ENCODE measurements at regions not wholly inside any gene's neighbourhood (a gene's known extent, or its start where the extent isn't known, plus 50 kb on each side); places are given as distances from the start of the nearest gene placed in this dataset.

GRCh38 chrX:7216981-7217587, 69.1 kb upstream of the PUDP start:
- no peaks in the 10 kb centered on the region for H3K36me3 ChIP-seq
- no peaks in the 10 kb centered on the region for H3K9me3 ChIP-seq (ENCODE audit: severe bottlenecking)
- TF ChIP-seq CTCF (IDR thresholded peaks at IDR 0.05; ENCODE audit: low read depth, low read length), result no peak
- peak; percentile 85 for DNase-seq
- no peak overlapping the region for H3K4me3 ChIP-seq (ENCODE audit: low read depth, low read length)
- peak overlapping the region; percentile 51 for H3K27ac ChIP-seq
- H3K27me3 ChIP-seq (ENCODE audit: insufficient read depth, low read depth, severe bottlenecking), result no peaks in the 10 kb centered on the region

GRCh38 chrX:7215842-7216241, 67.9 kb upstream of the PUDP start:
- no peak overlapping the region for H3K27ac ChIP-seq
- no peaks in the 10 kb centered on the region for H3K27me3 ChIP-seq (ENCODE audit: insufficient read depth, low read depth, severe bottlenecking)
- DNase-seq, result no peak
- H3K4me3 ChIP-seq (ENCODE audit: low read depth, low read length), result no peak overlapping the region
- no peaks in the 10 kb centered on the region for H3K36me3 ChIP-seq
- no peaks in the 10 kb centered on the region for H3K9me3 ChIP-seq (ENCODE audit: severe bottlenecking)
- no peak for TF ChIP-seq CTCF (IDR thresholded peaks at IDR 0.05; ENCODE audit: low read depth, low read length)

- no peak for TF ChIP-seq CTCF (IDR thresholded peaks at IDR 0.05; ENCODE audit: low read depth, low read length)
- Histone ChIP-seq H3K4me3 (ENCODE audit: low read depth, low read length) (no peak overlapping the region), H3K27me3 (ENCODE audit: insufficient read depth, low read depth, severe bottlenecking) (no peaks in the 10 kb centered on the region), H3K27ac (no peak overlapping the region), H3K9me3 (ENCODE audit: severe bottlenecking) (peaks cover 3% of the 10 kb centered on the region), H3K36me3 (no peaks in the 10 kb centered on the region)
- no peak for DNase-seq
These were observed 66.3 kb upstream of the PUDP start for GRCh38 chrX:7214251-7214650.

- Histone ChIP-seq H3K4me3 (ENCODE audit: low read depth, low read length) (no peak overlapping the region), H3K9me3 (ENCODE audit: severe bottlenecking) (peaks cover 3% of the 10 kb centered on the region), H3K27ac (no peak overlapping the region), H3K27me3 (ENCODE audit: insufficient read depth, low read depth, severe bottlenecking) (no peaks in the 10 kb centered on the region), H3K36me3 (no peaks in the 10 kb centered on the region)
- no peak for DNase-seq
- TF ChIP-seq CTCF (IDR thresholded peaks at IDR 0.05; ENCODE audit: low read depth, low read length), result no peak
These were observed 57.2 kb upstream of the PUDP start for GRCh38 chrX:7205037-7205577.

GRCh38 chrX:7204619-7205018, 56.7 kb upstream of the PUDP start:
- H3K9me3 ChIP-seq (ENCODE audit: severe bottlenecking), result peaks cover under 1% of the 10 kb centered on the region
- H3K4me3 ChIP-seq (ENCODE audit: low read depth, low read length), result no peak overlapping the region
- no peak for DNase-seq
- no peaks in the 10 kb centered on the region for H3K36me3 ChIP-seq
- no peaks in the 10 kb centered on the region for H3K27me3 ChIP-seq (ENCODE audit: insufficient read depth, low read depth, severe bottlenecking)
- TF ChIP-seq CTCF (IDR thresholded peaks at IDR 0.05; ENCODE audit: low read depth, low read length), result no peak
- no peak overlapping the region for H3K27ac ChIP-seq

GRCh38 chrX:7202206-7202605, 54.3 kb upstream of the PUDP start:
- Histone ChIP-seq H3K36me3 (no peaks in the 10 kb centered on the region), H3K9me3 (ENCODE audit: severe bottlenecking) (no peaks in the 10 kb centered on the region), H3K4me3 (ENCODE audit: low read depth, low read length) (no peak overlapping the region), H3K27ac (no peak overlapping the region), H3K27me3 (ENCODE audit: insufficient read depth, low read depth, severe bottlenecking) (no peaks in the 10 kb centered on the region)
- no peak for TF ChIP-seq CTCF (IDR thresholded peaks at IDR 0.05; ENCODE audit: low read depth, low read length)
- no peak for DNase-seq

Measured in WERI-Rb-1 (cell line).